Lung (tissue), 11 donors: ENCODE measurements at regions not wholly inside any gene's neighbourhood (a gene's known extent, or its start where the extent isn't known, plus 50 kb on each side); places are given as distances from the start of the nearest gene placed in this dataset.

ENCODE experiments used
- ATAC-seq: fragments of 200-7000 bp; cut with Tn5 transposase; one replicate; pipeline ENCODE4 v1.9.1; 2020; ENCODE audit warnings: moderate number of reproducible peaks; ENCODE audit not compliant: insufficient read depth, low FRiP score
- DNase-seq, 3 donors: peaks; one replicate each; pipeline ENCODE4 v3.0.0-alpha.2; 2013 to 2017
- H3K27ac ChIP-seq, 2 donors: one replicate each; pipeline ENCODE4 v1.5.1; 2013; ENCODE audit warnings: mild to moderate bottlenecking in 2 of 2, moderate library complexity in 2 of 2, control low read depth in 1 of 2, inconsistent platforms in 1 of 2, low read depth in 1 of 2, low read length in 1 of 2
- H3K27me3 ChIP-seq, 3 donors: one replicate each; pipeline ENCODE4 v1.5.1; 2013; ENCODE audit warnings: low read length in 2 of 3; ENCODE audit not compliant: control insufficient read depth in 3 of 3, insufficient read depth in 3 of 3
- H3K36me3 ChIP-seq, 4 donors: one replicate each; pipeline ENCODE4 v1.5.1; 2013; ENCODE audit warnings: low read length in 4 of 4, mild to moderate bottlenecking in 1 of 4, moderate library complexity in 1 of 4; ENCODE audit not compliant: control insufficient read depth in 4 of 4, insufficient read depth in 4 of 4
- H3K4me1 ChIP-seq, 5 donors: one replicate each; pipeline ENCODE4 v1.5.1; 2013; ENCODE audit warnings: low read length in 5 of 5, mild to moderate bottlenecking in 2 of 5, moderate library complexity in 1 of 5; ENCODE audit not compliant: control insufficient read depth in 5 of 5, insufficient read depth in 5 of 5
- H3K4me3 ChIP-seq: one replicate; pipeline ENCODE4 v1.5.1; 2013; ENCODE audit warnings: mild to moderate bottlenecking, control low read depth, moderate library complexity
- H3K9ac ChIP-seq, 2 donors: one replicate each; pipeline ENCODE4 v1.5.1; 2013; ENCODE audit warnings: low read length in 2 of 2, control low read depth in 1 of 2; ENCODE audit not compliant: insufficient read depth in 1 of 2
- H3K9me3 ChIP-seq, 4 donors: one replicate each; pipeline ENCODE4 v1.5.1; 2013; ENCODE audit warnings: low read length in 3 of 4, mild to moderate bottlenecking in 1 of 4, moderate library complexity in 1 of 4; ENCODE audit not compliant: control insufficient read depth in 4 of 4, insufficient read depth in 3 of 4
- WGBS, 2 donors: extraction: QIAGEN DNeasy Blood & Tissue Kit; methylation state at CpG; one replicate each; pipeline ENCODE4 v1.1.7; 2013; 5-methylcytosine and 5-hydroxymethylcytosine counted together
- TF ChIP-seq, protein P1 (sequence below): IDR thresholded peaks from 2 replicates; pipeline ENCODE4 v1.5.1; 2012; ENCODE audit warnings: mild to moderate bottlenecking; ENCODE audit errors: control extremely low read depth, extremely low read depth
- donor health status: control.
- donor health status: control.
- donor health status: Bipolar disorder and iron deficiency.
- donor health status: healthy.
- donor health status: DM: yes; HTN: yes; CAD: no.

DNA sequence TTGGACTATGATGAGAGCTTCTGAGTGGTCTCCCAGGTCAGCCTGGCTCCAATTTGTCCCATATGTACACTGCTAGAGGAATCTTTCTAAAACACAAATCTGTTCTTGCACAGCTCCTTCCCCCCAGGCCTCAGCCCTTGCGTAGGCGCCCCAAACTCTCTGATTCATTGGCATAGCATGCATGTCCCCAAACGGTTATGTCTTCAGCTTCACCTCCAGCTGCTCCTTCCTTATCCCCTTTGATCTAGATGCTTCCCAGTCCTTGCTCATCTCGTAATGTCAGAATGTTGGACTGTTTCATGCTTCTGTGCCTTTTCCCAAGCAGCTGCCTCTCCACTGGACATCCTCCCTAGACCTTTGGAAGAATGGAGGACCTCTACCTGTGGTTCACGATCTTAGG is 60.1 kb upstream of the BASP1 start:
- no peaks in the 10 kb centered on the region for H3K36me3 ChIP-seq
- H3K9ac ChIP-seq = no peak overlapping the region
- H3K27ac ChIP-seq = peak overlapping the region in 1 of 2 donors; percentile 7
- no peaks in the 10 kb centered on the region for H3K27me3 ChIP-seq
- DNase-seq (no peak), ATAC-seq (no peak)
- peaks cover 0 to 4% (median 0%) of the 10 kb centered on the region in 5 donors for H3K4me1 ChIP-seq
- no peak overlapping the region for H3K4me3 ChIP-seq
- TF ChIP-seq, protein P1, sequence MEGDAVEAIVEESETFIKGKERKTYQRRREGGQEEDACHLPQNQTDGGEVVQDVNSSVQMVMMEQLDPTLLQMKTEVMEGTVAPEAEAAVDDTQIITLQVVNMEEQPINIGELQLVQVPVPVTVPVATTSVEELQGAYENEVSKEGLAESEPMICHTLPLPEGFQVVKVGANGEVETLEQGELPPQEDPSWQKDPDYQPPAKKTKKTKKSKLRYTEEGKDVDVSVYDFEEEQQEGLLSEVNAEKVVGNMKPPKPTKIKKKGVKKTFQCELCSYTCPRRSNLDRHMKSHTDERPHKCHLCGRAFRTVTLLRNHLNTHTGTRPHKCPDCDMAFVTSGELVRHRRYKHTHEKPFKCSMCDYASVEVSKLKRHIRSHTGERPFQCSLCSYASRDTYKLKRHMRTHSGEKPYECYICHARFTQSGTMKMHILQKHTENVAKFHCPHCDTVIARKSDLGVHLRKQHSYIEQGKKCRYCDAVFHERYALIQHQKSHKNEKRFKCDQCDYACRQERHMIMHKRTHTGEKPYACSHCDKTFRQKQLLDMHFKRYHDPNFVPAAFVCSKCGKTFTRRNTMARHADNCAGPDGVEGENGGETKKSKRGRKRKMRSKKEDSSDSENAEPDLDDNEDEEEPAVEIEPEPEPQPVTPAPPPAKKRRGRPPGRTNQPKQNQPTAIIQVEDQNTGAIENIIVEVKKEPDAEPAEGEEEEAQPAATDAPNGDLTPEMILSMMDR = no peak
- WGBS, 2 donors = 89 to 98% methylated on average over 5 of the region's 5 CpGs
- H3K9me3 ChIP-seq = peaks cover 0 to 2% (median 0%) of the 10 kb centered on the region in 4 donors

DNA sequence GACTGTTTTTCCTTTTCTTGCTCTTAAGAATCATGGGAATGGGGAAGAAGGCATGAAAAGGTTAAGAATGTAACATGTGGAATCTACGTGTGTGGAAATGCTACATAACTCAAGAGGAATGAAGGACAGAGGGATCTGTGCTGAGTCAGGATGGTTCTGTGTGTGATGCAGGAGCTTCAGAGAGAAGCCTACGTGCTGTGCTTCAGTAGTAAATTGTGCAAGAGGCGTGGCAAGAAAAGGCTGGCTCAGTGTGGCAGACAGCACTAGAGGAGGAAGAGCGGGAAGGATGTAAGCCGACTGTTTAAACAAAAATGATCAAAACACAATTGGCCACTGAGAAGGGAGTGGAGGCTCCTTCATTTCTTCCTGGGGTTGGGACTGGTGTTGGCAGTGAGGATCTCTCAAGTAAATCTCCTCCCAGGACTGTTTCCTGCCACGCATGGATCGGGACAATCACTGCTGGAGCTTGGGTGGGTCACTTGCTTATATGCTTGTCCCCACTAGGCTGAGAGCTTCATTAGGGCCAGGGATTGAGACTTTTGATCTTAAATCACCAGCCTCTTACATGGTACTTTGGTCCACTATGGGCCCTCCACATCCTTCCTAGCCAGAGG is 59.4 kb upstream of the BASP1 start:
- no peaks in the 10 kb centered on the region for H3K36me3 ChIP-seq
- no peak overlapping the region for H3K9ac ChIP-seq
- DNase-seq (peak in 1 of 3 donors; percentile 66), ATAC-seq (peak; percentile 19)
- no peak overlapping the region for H3K4me3 ChIP-seq
- WGBS, 2 donors = 53 to 56% methylated on average over 7 of the region's 7 CpGs
- no peaks in the 10 kb centered on the region for H3K27me3 ChIP-seq
- H3K4me1 ChIP-seq = peaks cover 0 to 4% (median 0%) of the 10 kb centered on the region in 5 donors
- H3K27ac ChIP-seq = peak overlapping the region in 1 of 2 donors; percentile 39
- H3K9me3 ChIP-seq = peaks cover 0 to 2% (median 0%) of the 10 kb centered on the region in 4 donors
- TF ChIP-seq, protein P1 = no peak

DNA sequence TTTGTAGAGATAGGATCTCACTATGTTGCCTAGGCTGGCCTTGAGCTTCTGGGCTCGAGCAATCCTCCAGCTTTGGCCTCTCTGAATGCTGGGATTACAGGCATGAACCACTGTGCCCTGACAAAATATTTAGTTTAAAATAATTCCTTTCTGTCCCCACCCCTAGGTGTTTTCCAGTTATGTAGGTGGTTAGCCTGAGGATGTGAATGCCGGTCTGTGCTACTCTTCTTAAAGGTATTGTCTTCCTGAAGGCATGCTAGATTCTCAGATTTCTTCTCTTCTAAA is 56.7 kb upstream of the BASP1 start:
- Histone ChIP-seq H3K27ac (no peak overlapping the region), H3K9ac (no peak overlapping the region), H3K4me3 (no peak overlapping the region), H3K36me3 (no peaks in the 10 kb centered on the region), H3K9me3 (peaks cover 0 to 2% (median 0%) of the 10 kb centered on the region in 4 donors), H3K27me3 (no peaks in the 10 kb centered on the region), H3K4me1 (peaks cover 0 to 4% (median 0%) of the 10 kb centered on the region in 5 donors)
- TF ChIP-seq, protein P1 = no peak
- no peak for ATAC-seq
- WGBS, 2 donors = 92 to 95% methylated on average over 2 of the region's 2 CpGs
- DNase-seq = no peak

DNA sequence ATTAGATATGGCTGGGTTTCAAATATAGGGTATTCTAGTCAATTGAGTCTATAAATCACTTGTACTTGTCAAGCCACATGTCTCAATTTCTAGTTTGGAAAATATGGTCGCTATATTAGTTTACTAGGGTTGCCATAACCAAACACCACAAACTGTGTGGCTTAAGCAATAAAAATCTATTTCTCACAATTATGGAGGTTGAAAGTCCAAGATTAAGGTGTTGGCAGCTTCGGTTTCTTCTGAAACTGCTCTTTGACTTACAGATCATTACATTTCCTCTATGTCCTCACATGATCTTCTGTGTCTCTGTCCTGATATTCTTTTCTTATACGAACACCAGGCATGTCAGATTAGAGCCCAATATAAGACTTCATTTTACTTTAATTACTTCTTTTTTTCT is 55.8 kb upstream of the BASP1 start:
- no peak overlapping the region for H3K27ac ChIP-seq
- no peaks in the 10 kb centered on the region for H3K36me3 ChIP-seq
- DNase-seq (no peak), ATAC-seq (no peak)
- peaks cover 0 to 4% (median 0%) of the 10 kb centered on the region in 5 donors for H3K4me1 ChIP-seq
- H3K9ac ChIP-seq = no peak overlapping the region
- TF ChIP-seq, protein P1 = no peak
- 92 to 98% methylated on average over 3 of the region's 3 CpGs for WGBS, 2 donors
- H3K4me3 ChIP-seq = no peak overlapping the region
- H3K27me3 ChIP-seq = no peaks in the 10 kb centered on the region
- peaks cover 0 to 2% (median 0%) of the 10 kb centered on the region in 4 donors for H3K9me3 ChIP-seq
